ENCODE measurements at regions not wholly inside any gene's neighbourhood (a gene's known extent, or its start where the extent isn't known, plus 50 kb on each side); places are given as distances from the start of the nearest gene placed in this dataset.

GRCh38 chr9:21744841-21745240, 57.6 kb upstream of the MTAP start:
- no peak for TF ChIP-seq CTCF (IDR thresholded peaks at IDR 0.05)
- TF ChIP-seq POLR2A (IDR thresholded peaks at IDR 0.05) = no peak

GRCh38 chr9:21746550-21746949, 55.9 kb upstream of the MTAP start:
- Histone ChIP-seq H3K36me3 (ENCODE audit: low read depth, missing control alignments) (no peaks in the 10 kb centered on the region), H3K27ac (no peak overlapping the region), H3K4me1 (no peaks in the 10 kb centered on the region), H3K9me3 (no peaks in the 10 kb centered on the region), H3K27me3 (no peaks in the 10 kb centered on the region), H3K4me3 (no peak overlapping the region)
- WGBS, 2 donors = 45 to 55% methylated on average over 1 of the region's 1 CpG
- intact Hi-C loops (cut with DNase I; ENCODE audit: low total_unique reads) = no loop called here
- TF ChIP-seq POLR2A (IDR thresholded peaks at IDR 0.05) (no peak), CTCF (IDR thresholded peaks at IDR 0.05) (no peak)
- no peak for DNase-seq

More at GRCh38 chr9:21744841-21745240, 57.6 kb upstream of the MTAP start:
- intact Hi-C loops (cut with DNase I; ENCODE audit: low total_unique reads) = no loop called here
- H3K27ac ChIP-seq = no peak overlapping the region
- no peak overlapping the region for H3K4me3 ChIP-seq
- DNase-seq = no peak
- H3K4me1 ChIP-seq = no peaks in the 10 kb centered on the region
- no peaks in the 10 kb centered on the region for H3K9me3 ChIP-seq
- no peaks in the 10 kb centered on the region for H3K36me3 ChIP-seq (ENCODE audit: low read depth, missing control alignments)
- no peaks in the 10 kb centered on the region for H3K27me3 ChIP-seq

DNA sequence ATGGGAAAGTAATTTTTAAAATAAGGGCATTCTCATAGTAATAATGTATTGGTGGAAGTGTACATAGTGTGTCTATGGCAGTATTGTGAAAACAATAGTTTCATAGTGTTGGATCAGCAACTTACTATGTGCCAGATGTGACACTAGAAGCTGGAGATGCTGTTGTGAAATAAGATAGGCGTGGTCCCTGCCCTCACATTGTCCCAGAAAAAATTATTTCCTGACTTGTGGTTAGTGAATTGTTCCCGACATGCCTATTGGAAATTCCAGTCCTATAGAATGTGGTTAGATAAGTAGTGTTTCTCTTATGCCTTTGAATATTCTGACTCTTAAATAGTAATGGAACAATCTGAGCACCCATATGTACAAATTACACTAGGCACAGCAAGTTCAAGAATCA, 55.3 kb upstream of the MTAP start:
- no peak for TF ChIP-seq POLR2A (IDR thresholded peaks at IDR 0.05)
- TF ChIP-seq CTCF (IDR thresholded peaks at IDR 0.05) = no peak
- 58 to 87% methylated on average over 2 of the region's 2 CpGs for WGBS, 2 donors
- H3K27me3 ChIP-seq = no peaks in the 10 kb centered on the region
- H3K4me3 ChIP-seq = no peak overlapping the region
- no peak for DNase-seq
- H3K4me1 ChIP-seq = no peaks in the 10 kb centered on the region
- no peaks in the 10 kb centered on the region for H3K9me3 ChIP-seq
- intact Hi-C loops (cut with DNase I; ENCODE audit: low total_unique reads) = no loop called here
- no peak overlapping the region for H3K27ac ChIP-seq
- H3K36me3 ChIP-seq (ENCODE audit: low read depth, missing control alignments) = no peaks in the 10 kb centered on the region

GRCh38 chr9:21750021-21750735, 52.3 kb upstream of the MTAP start:
- Histone ChIP-seq H3K4me3 (no peak overlapping the region), H3K27me3 (no peaks in the 10 kb centered on the region), H3K36me3 (ENCODE audit: low read depth, missing control alignments) (no peaks in the 10 kb centered on the region), H3K9me3 (no peaks in the 10 kb centered on the region), H3K4me1 (no peaks in the 10 kb centered on the region), H3K27ac (no peak overlapping the region)
- 75 to 79% methylated on average over 3 of the region's 3 CpGs for WGBS, 2 donors
- intact Hi-C loops (cut with DNase I; ENCODE audit: low total_unique reads) = no loop called here
- DNase-seq = no peak
- TF ChIP-seq CTCF (IDR thresholded peaks at IDR 0.05) = no peak
- no peak for TF ChIP-seq POLR2A (IDR thresholded peaks at IDR 0.05)

DNA sequence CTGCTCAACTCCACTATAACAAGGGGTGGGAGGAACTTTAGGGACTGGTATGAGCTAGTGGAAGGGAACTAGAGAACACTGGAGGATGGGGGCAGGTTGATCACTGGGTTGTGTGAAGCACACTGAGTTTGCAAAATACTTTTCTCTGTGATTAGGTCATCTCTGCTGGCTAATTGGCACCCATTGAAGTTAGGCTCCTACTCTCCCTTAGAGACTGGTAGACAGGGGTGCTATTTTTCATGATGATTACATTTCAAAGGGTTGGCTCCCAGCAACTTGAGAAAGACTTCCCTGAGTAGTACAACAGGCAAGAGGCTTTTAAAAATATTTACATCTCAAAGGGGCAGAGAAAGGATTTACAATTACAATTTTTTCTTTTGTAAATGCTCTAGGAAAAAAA, 50.4 kb upstream of the MTAP start:
- Histone ChIP-seq H3K9me3 (no peaks in the 10 kb centered on the region), H3K4me3 (no peak overlapping the region), H3K4me1 (no peaks in the 10 kb centered on the region), H3K36me3 (ENCODE audit: low read depth, missing control alignments) (no peaks in the 10 kb centered on the region), H3K27me3 (no peaks in the 10 kb centered on the region), H3K27ac (no peak overlapping the region)
- intact Hi-C loops (cut with DNase I; ENCODE audit: low total_unique reads) = no loop called here
- TF ChIP-seq POLR2A (IDR thresholded peaks at IDR 0.05) (no peak), CTCF (IDR thresholded peaks at IDR 0.05) (no peak)
- DNase-seq = no peak
